CD4-positive, alpha-beta T cell (primary cell): ENCODE measurements at regions not wholly inside any gene's neighbourhood (a gene's known extent, or its start where the extent isn't known, plus 50 kb on each side); places are given as distances from the start of the nearest gene placed in this dataset.

Source experiments
- ATAC-seq: fragments of 200-7000 bp; cut with Tn5 transposase; one replicate; pipeline ENCODE4 v1.10.0; 2022; ENCODE audit warnings: mild to moderate bottlenecking; ENCODE audit not compliant: poor library complexity
- CTCF ChIA-PET: fragments of 350-600 bp; sonication (Branson Sonifier 250); formaldehyde crosslinking; loops from one replicate; lab custom pipeline; 2021; ENCODE audit warnings: antibody characterized with exemption, inconsistent platforms; lab: Charles Lee
- POLR2A ChIA-PET: fragments of 350-600 bp; sonication (Branson Sonifier 250); formaldehyde crosslinking; loops from one replicate; lab custom pipeline; 2021; ENCODE audit warnings: antibody characterized with exemption, inconsistent platforms; lab: Charles Lee
- DNase-seq, 14 experiments: peaks; one replicate each; pipeline ENCODE4 v3.0.0-alpha.2; 2013 to 2020; ENCODE audit warnings: mixed read lengths in 2 of 14
- H3K27ac ChIP-seq, 2 donors: one replicate each; pipeline versions ENCODE4 v1.5.1 to v1.7.0; 2013; ENCODE audit warnings: low read length in 2 of 2, low read depth in 1 of 2, mild to moderate bottlenecking in 1 of 2
- H3K27me3 ChIP-seq, 2 experiments: 1 replicate in 1 of 2; 2 replicates in 1 of 2; pipeline versions ENCODE4 v1.6.1 to v1.7.0; 2013; ENCODE audit warnings: low read length in 2 of 2, control low read depth in 1 of 2, mild to moderate bottlenecking in 1 of 2, moderate library complexity in 1 of 2; ENCODE audit not compliant: insufficient read depth in 2 of 2, control insufficient read depth in 1 of 2
- H3K36me3 ChIP-seq: one replicate; pipeline ENCODE4 v1.6.1; 2013; ENCODE audit warnings: low read length, control low read depth; ENCODE audit not compliant: insufficient read depth
- H3K4me1 ChIP-seq: one replicate; pipeline ENCODE4 v1.6.1; 2013; ENCODE audit warnings: low read length, control low read depth; ENCODE audit not compliant: insufficient read depth
- H3K4me3 ChIP-seq: one replicate; pipeline ENCODE4 v1.5.1; 2013; ENCODE audit warnings: mild to moderate bottlenecking, low read length, moderate library complexity
- H3K9me3 ChIP-seq, 2 experiments: 1 replicate in 1 of 2; 2 replicates in 1 of 2; pipeline versions ENCODE4 v1.6.1 to v1.7.0; 2013; ENCODE audit warnings: low read length in 2 of 2, mild to moderate bottlenecking in 2 of 2, control low read depth in 1 of 2, moderate library complexity in 1 of 2; ENCODE audit not compliant: control insufficient read depth in 1 of 2, insufficient read depth in 1 of 2
- H3K27ac Mint-ChIP-seq: one replicate; pipeline ENCODE4 v1.8.0; 2020; ENCODE audit warnings: mixed read lengths
- H3K27me3 Mint-ChIP-seq: one replicate; pipeline ENCODE4 v1.8.0; 2021; ENCODE audit warnings: mixed read lengths
- H3K36me3 Mint-ChIP-seq: one replicate; pipeline ENCODE4 v1.8.0; 2021; ENCODE audit warnings: low read depth, mixed read lengths
- H3K4me1 Mint-ChIP-seq: one replicate; pipeline ENCODE4 v1.8.0; 2021; ENCODE audit warnings: low read depth, mixed read lengths
- H3K4me3 Mint-ChIP-seq: one replicate; pipeline ENCODE4 v1.8.0; 2020; ENCODE audit warnings: mild to moderate bottlenecking, mixed read lengths
- H3K9me3 Mint-ChIP-seq: one replicate; pipeline ENCODE4 v1.8.0; 2020; ENCODE audit warnings: mixed read lengths
- CTCF ChIP-seq: fragments of 200-600 bp; IDR thresholded peaks from one replicate; pipeline ENCODE4 v1.8.0; 2022; ENCODE audit warnings: antibody characterized with exemption, mild to moderate bottlenecking
- intact Hi-C, 2 experiments: fragments of 100-400 bp; cut with DNase I in 1 of 2; cut with micrococcal nuclease in 1 of 2; formaldehyde crosslinking; loops; one replicate each; pipeline versions ENCODE4 v1.15.1 to v1.9.0; 2023 to 2025; cut with DNase I, micrococcal nuclease

GRCh38 chr4:126756050-126756829, 876.5 kb upstream of the INTU start:
- Histone ChIP-seq H3K9me3 (peaks cover 0 to 10% of the 10 kb centered on the region in 2 experiments), H3K27me3 (no peaks in the 10 kb centered on the region), H3K27ac (no peak overlapping the region), H3K36me3 (no peaks in the 10 kb centered on the region), H3K4me1 (no peaks in the 10 kb centered on the region), H3K4me3 (no peak overlapping the region)
- ATAC-seq (no peak), DNase-seq (no peak)
- Mint-ChIP-seq H3K4me3 (no peak overlapping the region), H3K27ac (no peak overlapping the region), H3K4me1 (no peaks in the 10 kb centered on the region), H3K27me3 (no peaks in the 10 kb centered on the region), H3K9me3 (peaks cover 2% of the 10 kb centered on the region), H3K36me3 (no peaks in the 10 kb centered on the region)
- ChIA-PET CTCF (no interaction called here), POLR2A (interaction anchor here (0.5 kb wide), 1 partner anchor 172 kb away, joined by 3 read pairs; no protein-coding TSS in a partner anchor)
- no peak for TF ChIP-seq CTCF
- intact Hi-C loops = no loop called here

GRCh38 chr4:126757219-126757618, 875.5 kb upstream of the INTU start:
- ATAC-seq (no peak), DNase-seq (no peak)
- H3K9me3 ChIP-seq = peaks cover 0 to 7% of the 10 kb centered on the region in 2 experiments
- ChIA-PET CTCF (no interaction called here), POLR2A (no interaction called here)
- no peak for TF ChIP-seq CTCF
- no peaks in the 10 kb centered on the region for H3K27me3 ChIP-seq
- H3K27me3 Mint-ChIP-seq = no peaks in the 10 kb centered on the region
- peaks cover 2% of the 10 kb centered on the region for H3K9me3 Mint-ChIP-seq
- no peak overlapping the region for H3K27ac ChIP-seq
- H3K36me3 ChIP-seq = no peaks in the 10 kb centered on the region
- H3K27ac Mint-ChIP-seq = no peak overlapping the region
- intact Hi-C loops = no loop called here
- no peaks in the 10 kb centered on the region for H3K4me1 Mint-ChIP-seq
- H3K36me3 Mint-ChIP-seq = no peaks in the 10 kb centered on the region
- H3K4me3 Mint-ChIP-seq = no peak overlapping the region
- H3K4me3 ChIP-seq = no peak overlapping the region
- no peaks in the 10 kb centered on the region for H3K4me1 ChIP-seq

GRCh38 chr4:126758493-126758892, 874.3 kb upstream of the INTU start:
- CTCF ChIA-PET = no interaction called here
- Mint-ChIP-seq H3K27ac (no peak overlapping the region), H3K27me3 (no peaks in the 10 kb centered on the region), H3K4me3 (no peak overlapping the region), H3K9me3 (peaks cover 4% of the 10 kb centered on the region), H3K36me3 (no peaks in the 10 kb centered on the region), H3K4me1 (no peaks in the 10 kb centered on the region)
- no peak overlapping the region for H3K4me3 ChIP-seq
- no peaks in the 10 kb centered on the region for H3K36me3 ChIP-seq
- POLR2A ChIA-PET = no interaction called here
- no peak for TF ChIP-seq CTCF
- ATAC-seq (no peak), DNase-seq (peak in 1 of 14 experiments; percentile 0)
- H3K9me3 ChIP-seq = peaks cover 0 to 7% of the 10 kb centered on the region in 2 experiments
- no peaks in the 10 kb centered on the region for H3K27me3 ChIP-seq
- intact Hi-C loops = no loop called here
- no peaks in the 10 kb centered on the region for H3K4me1 ChIP-seq
- no peak overlapping the region for H3K27ac ChIP-seq
